ENCODE measurements at regions not wholly inside any gene's neighbourhood (a gene's known extent, or its start where the extent isn't known, plus 50 kb on each side); places are given as distances from the start of the nearest gene placed in this dataset.

DNA sequence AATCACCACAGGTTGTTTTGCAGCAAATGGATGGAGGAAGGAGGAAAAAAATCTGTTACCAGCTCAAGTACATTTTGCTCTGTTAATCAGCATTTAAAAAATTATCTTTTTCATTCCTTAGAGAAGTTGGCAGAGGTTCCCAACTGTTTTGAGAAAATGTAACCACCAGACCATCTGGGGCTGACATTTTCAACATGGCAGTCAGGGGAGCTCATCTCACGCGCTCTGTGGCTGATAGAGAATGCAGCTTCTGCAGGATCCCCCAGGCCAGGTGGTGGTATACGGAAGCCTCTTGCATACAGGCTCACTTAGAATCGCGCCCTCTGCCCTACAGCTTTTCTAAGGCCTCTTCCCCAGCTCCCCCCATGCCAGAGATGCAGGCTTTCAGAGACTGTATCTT, 68.0 kb upstream of the OPCML start:
- Histone ChIP-seq H3K27me3 (ENCODE audit: control insufficient read depth in 1 of 2, insufficient read depth in 2 of 2, low read length in 1 of 2) (no peaks in the 10 kb centered on the region), H3K27ac (ENCODE audit: low read depth in 1 of 2, low read length in 2 of 2) (no peak overlapping the region), H3K4me3 (ENCODE audit: low read length in 2 of 2) (no peak overlapping the region), H3K9me3 (ENCODE audit: control insufficient read depth, low read length) (no peaks in the 10 kb centered on the region), H3K4me1 (ENCODE audit: control insufficient read depth in 1 of 2, insufficient read depth in 2 of 2, low read length in 2 of 2) (no peaks in the 10 kb centered on the region), H3K36me3 (ENCODE audit: control insufficient read depth in 1 of 2, insufficient read depth in 2 of 2, low read length in 1 of 2) (no peaks in the 10 kb centered on the region)
- no peak for ATAC-seq (ENCODE audit: low FRiP score)
- 90 to 96% methylated on average over 5 of the region's 5 CpGs for WGBS, 2 donors
- no peak for DNase-seq
- intact Hi-C loops (cut with DNase I), result no loop called here

DNA sequence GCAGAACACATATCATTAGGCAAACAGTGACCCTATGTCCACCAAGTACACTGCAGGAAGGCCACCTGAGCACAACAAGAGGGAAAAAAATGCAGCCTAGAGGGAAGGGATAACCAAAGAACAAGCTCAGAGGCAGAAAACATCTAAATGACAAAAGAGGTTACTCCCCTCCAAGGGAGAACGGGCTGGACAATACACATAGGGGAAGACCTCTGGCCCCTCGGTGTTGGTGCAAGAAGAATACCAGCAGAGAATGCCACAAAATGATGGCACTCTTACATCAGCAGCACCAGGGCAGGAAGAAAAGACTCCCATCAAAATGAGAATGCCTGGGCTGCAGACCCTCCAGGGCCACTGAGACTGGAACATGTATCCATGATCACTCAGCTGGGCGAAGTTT, 66.6 kb upstream of the OPCML start:
- 67 to 68% methylated on average over 3 of the region's 3 CpGs for WGBS, 2 donors
- Histone ChIP-seq H3K4me1 (ENCODE audit: control insufficient read depth in 1 of 2, insufficient read depth in 2 of 2, low read length in 2 of 2) (no peaks in the 10 kb centered on the region), H3K27me3 (ENCODE audit: control insufficient read depth in 1 of 2, insufficient read depth in 2 of 2, low read length in 1 of 2) (no peaks in the 10 kb centered on the region), H3K36me3 (ENCODE audit: control insufficient read depth in 1 of 2, insufficient read depth in 2 of 2, low read length in 1 of 2) (no peaks in the 10 kb centered on the region), H3K27ac (ENCODE audit: low read depth in 1 of 2, low read length in 2 of 2) (no peak overlapping the region), H3K9me3 (ENCODE audit: control insufficient read depth, low read length) (no peaks in the 10 kb centered on the region), H3K4me3 (ENCODE audit: low read length in 2 of 2) (no peak overlapping the region)
- intact Hi-C loops (cut with DNase I), result no loop called here
- ATAC-seq (ENCODE audit: low FRiP score) (no peak), DNase-seq (no peak)

DNA sequence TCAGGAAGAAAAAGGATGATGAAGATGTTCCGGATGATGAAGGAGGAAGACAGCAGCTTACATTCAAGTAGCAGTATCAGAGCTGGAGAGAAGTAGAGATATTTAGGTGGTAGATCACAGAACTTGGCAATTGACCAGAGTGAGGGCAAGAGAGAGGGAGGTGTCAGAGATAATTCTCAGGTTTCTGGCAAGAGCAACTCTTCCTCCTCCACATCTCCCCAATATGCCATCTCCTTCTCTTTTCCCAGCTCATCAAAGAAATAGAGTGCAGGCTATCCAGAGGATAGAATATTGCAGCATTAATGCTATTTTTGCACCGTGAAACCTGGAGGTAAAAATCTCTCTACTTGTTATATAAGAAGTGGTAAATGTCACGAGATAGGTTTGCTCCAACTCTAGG, 64.9 kb upstream of the OPCML start:
- 79 to 80% methylated on average over 3 of the region's 3 CpGs for WGBS, 2 donors
- no peaks in the 10 kb centered on the region for H3K9me3 ChIP-seq (ENCODE audit: control insufficient read depth, low read length)
- no peak for ATAC-seq (ENCODE audit: low FRiP score)
- intact Hi-C loops (cut with DNase I), result no loop called here
- no peaks in the 10 kb centered on the region for H3K27me3 ChIP-seq (ENCODE audit: control insufficient read depth in 1 of 2, insufficient read depth in 2 of 2, low read length in 1 of 2)
- no peak for DNase-seq
- H3K27ac ChIP-seq (ENCODE audit: low read depth in 1 of 2, low read length in 2 of 2), result no peak overlapping the region
- H3K4me3 ChIP-seq (ENCODE audit: low read length in 2 of 2), result no peak overlapping the region
- no peaks in the 10 kb centered on the region for H3K4me1 ChIP-seq (ENCODE audit: control insufficient read depth in 1 of 2, insufficient read depth in 2 of 2, low read length in 2 of 2)
- no peaks in the 10 kb centered on the region for H3K36me3 ChIP-seq (ENCODE audit: control insufficient read depth in 1 of 2, insufficient read depth in 2 of 2, low read length in 1 of 2)

DNA sequence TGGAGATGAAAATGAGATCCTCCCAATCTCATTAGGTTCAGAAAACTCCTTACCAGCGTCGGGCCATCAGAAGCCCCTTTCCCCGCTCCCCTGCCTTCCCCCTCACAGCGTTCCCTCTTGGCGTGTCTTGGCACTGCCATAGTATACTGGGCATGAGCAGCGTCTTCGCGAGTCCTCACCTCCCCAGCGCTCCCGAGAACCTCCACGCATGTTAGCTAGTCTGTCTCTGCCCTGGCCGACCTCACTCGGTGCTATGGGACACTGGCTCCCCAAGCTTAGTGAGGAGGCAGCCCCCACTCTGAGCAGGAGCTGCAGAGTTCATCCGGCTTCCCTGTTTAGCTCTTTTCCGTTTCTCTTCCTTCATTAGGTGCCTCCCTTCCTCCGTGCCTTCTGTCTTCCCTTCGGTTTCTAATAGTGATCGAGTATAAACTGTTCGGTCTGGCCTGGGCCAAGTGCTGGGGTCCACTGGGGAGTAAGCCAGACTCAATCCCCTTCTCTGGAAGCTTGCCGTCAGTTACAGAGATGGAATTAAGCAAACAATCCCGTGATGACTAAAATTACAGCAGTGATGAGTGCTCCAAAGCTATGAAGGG, 63.8 kb upstream of the OPCML start:
- H3K27me3 ChIP-seq (ENCODE audit: control insufficient read depth in 1 of 2, insufficient read depth in 2 of 2, low read length in 1 of 2), result no peaks in the 10 kb centered on the region
- intact Hi-C loops (cut with DNase I), result no loop called here
- no peaks in the 10 kb centered on the region for H3K4me1 ChIP-seq (ENCODE audit: control insufficient read depth in 1 of 2, insufficient read depth in 2 of 2, low read length in 2 of 2)
- DNase-seq (no peak), ATAC-seq (ENCODE audit: low FRiP score) (no peak)
- WGBS, 2 donors, result 86 to 87% methylated on average over 21 of the region's 21 CpGs
- H3K27ac ChIP-seq (ENCODE audit: low read depth in 1 of 2, low read length in 2 of 2), result no peak overlapping the region
- H3K4me3 ChIP-seq (ENCODE audit: low read length in 2 of 2), result no peak overlapping the region
- H3K9me3 ChIP-seq (ENCODE audit: control insufficient read depth, low read length), result no peaks in the 10 kb centered on the region
- H3K36me3 ChIP-seq (ENCODE audit: control insufficient read depth in 1 of 2, insufficient read depth in 2 of 2, low read length in 1 of 2), result no peaks in the 10 kb centered on the region

DNA sequence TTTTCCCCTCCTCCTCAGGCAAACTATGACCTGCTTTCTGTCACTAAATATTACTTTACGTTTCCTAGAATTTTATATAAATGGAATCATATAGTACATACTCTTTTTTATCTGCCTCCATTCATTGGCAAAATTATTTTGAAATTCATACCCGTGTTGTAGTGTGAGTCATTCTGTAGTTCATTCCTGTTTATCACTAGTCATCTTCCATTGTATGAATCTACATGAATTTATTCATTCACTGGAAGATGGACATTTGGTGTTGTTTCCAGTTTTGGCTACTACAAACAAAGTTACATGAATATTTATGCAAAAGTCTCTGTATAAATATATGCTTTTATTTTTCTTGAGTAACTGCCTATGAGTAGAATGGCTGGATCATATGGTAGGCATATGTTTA, 60.7 kb upstream of the OPCML start:
- ATAC-seq (ENCODE audit: low FRiP score), result no peak
- Histone ChIP-seq H3K27ac (ENCODE audit: low read depth in 1 of 2, low read length in 2 of 2) (no peak overlapping the region), H3K36me3 (ENCODE audit: control insufficient read depth in 1 of 2, insufficient read depth in 2 of 2, low read length in 1 of 2) (no peaks in the 10 kb centered on the region), H3K4me1 (ENCODE audit: control insufficient read depth in 1 of 2, insufficient read depth in 2 of 2, low read length in 2 of 2) (no peaks in the 10 kb centered on the region), H3K4me3 (ENCODE audit: low read length in 2 of 2) (no peak overlapping the region), H3K27me3 (ENCODE audit: control insufficient read depth in 1 of 2, insufficient read depth in 2 of 2, low read length in 1 of 2) (no peaks in the 10 kb centered on the region), H3K9me3 (ENCODE audit: control insufficient read depth, low read length) (no peaks in the 10 kb centered on the region)
- 73 to 76% methylated on average over 2 of the region's 2 CpGs for WGBS, 2 donors
- intact Hi-C loops (cut with DNase I), result no loop called here
- DNase-seq, result no peak

DNA sequence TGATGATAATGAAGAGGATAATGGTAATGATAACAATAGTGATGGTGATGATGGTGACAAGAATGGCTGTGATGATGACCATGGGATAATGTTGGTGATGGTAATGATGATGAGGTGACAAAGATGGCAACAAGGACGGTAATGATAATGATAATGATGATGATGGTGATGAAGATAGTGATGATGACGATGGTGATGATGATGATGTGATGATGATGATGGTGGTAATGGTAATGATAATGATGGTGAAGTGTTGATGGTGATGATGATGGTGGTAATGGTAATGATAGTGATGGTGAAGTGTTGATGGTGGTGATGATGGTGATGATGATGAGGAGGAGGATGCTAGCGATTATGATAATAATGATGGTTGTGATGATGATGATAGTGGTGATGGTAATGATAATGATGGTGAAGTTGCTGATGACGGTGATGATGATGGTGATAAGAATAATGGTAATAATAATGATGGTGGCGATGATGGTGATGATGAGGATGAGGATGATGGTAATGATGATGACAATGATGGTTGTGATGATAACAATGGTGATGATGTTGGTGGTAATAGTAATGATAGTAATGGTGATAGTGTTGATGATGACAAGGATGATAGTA, 54.7 kb upstream of the OPCML start:
- H3K27ac ChIP-seq (ENCODE audit: low read depth in 1 of 2, low read length in 2 of 2), result no peak overlapping the region
- intact Hi-C loops (cut with DNase I), result no loop called here
- 92 to 97% methylated on average over 5 of the region's 5 CpGs for WGBS, 2 donors
- no peaks in the 10 kb centered on the region for H3K4me1 ChIP-seq (ENCODE audit: control insufficient read depth in 1 of 2, insufficient read depth in 2 of 2, low read length in 2 of 2)
- no peaks in the 10 kb centered on the region for H3K27me3 ChIP-seq (ENCODE audit: control insufficient read depth in 1 of 2, insufficient read depth in 2 of 2, low read length in 1 of 2)
- no peaks in the 10 kb centered on the region for H3K9me3 ChIP-seq (ENCODE audit: control insufficient read depth, low read length)
- ATAC-seq (ENCODE audit: low FRiP score) (no peak), DNase-seq (no peak)
- H3K36me3 ChIP-seq (ENCODE audit: control insufficient read depth in 1 of 2, insufficient read depth in 2 of 2, low read length in 1 of 2), result no peaks in the 10 kb centered on the region
- no peak overlapping the region for H3K4me3 ChIP-seq (ENCODE audit: low read length in 2 of 2)

DNA sequence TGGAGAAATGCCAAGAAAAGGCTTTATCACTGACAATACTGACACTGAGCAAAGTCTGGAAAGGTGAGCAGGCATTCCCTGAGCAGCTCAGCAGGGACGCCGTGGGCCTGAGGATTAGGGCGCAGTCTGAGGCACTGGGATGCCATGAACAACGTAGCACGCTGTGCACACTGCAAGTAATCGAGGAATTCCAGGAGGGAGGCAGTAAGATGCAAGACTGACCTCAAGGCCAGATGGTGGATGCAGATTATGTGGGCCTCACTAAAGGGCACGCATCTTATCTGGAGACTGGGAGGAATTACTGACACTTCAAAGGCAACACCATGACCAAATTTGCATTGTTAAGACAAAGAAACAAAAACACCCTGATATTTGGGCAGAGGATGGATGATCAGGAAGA, 50.4 kb upstream of the OPCML start:
- no peak overlapping the region for H3K27ac ChIP-seq (ENCODE audit: low read depth in 1 of 2, low read length in 2 of 2)
- no peaks in the 10 kb centered on the region for H3K4me1 ChIP-seq (ENCODE audit: control insufficient read depth in 1 of 2, insufficient read depth in 2 of 2, low read length in 2 of 2)
- 83 to 84% methylated on average over 7 of the region's 7 CpGs for WGBS, 2 donors
- H3K4me3 ChIP-seq (ENCODE audit: low read length in 2 of 2), result no peak overlapping the region
- H3K27me3 ChIP-seq (ENCODE audit: control insufficient read depth in 1 of 2, insufficient read depth in 2 of 2, low read length in 1 of 2), result no peaks in the 10 kb centered on the region
- no peaks in the 10 kb centered on the region for H3K36me3 ChIP-seq (ENCODE audit: control insufficient read depth in 1 of 2, insufficient read depth in 2 of 2, low read length in 1 of 2)
- ATAC-seq (ENCODE audit: low FRiP score), result no peak
- no peak for DNase-seq
- H3K9me3 ChIP-seq (ENCODE audit: control insufficient read depth, low read length), result no peaks in the 10 kb centered on the region
- intact Hi-C loops (cut with DNase I), result no loop called here

DNA sequence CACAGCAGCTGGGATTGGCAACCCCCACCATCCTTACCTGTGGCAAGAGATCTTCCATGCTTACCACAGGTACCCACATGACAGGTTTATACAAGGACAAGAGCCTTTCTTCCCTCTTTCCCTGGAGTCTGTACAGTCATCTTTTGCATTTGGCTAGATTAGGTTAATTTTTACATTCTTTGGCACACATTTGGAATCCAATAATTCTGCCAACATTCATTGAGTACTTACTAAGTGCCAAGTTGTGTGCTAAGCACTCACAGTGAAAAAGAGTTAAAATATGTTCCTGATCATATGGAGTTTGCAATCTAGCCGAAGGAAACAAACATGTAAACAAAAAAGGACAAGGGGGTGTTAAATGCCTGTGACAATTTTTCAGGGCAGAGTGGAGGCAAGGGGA, 50.0 kb upstream of the OPCML start:
- DNase-seq (no peak), ATAC-seq (ENCODE audit: low FRiP score) (no peak)
- no peaks in the 10 kb centered on the region for H3K36me3 ChIP-seq (ENCODE audit: control insufficient read depth in 1 of 2, insufficient read depth in 2 of 2, low read length in 1 of 2)
- no peaks in the 10 kb centered on the region for H3K27me3 ChIP-seq (ENCODE audit: control insufficient read depth in 1 of 2, insufficient read depth in 2 of 2, low read length in 1 of 2)
- H3K9me3 ChIP-seq (ENCODE audit: control insufficient read depth, low read length), result no peaks in the 10 kb centered on the region
- no peak overlapping the region for H3K4me3 ChIP-seq (ENCODE audit: low read length in 2 of 2)
- intact Hi-C loops (cut with DNase I), result no loop called here
- H3K4me1 ChIP-seq (ENCODE audit: control insufficient read depth in 1 of 2, insufficient read depth in 2 of 2, low read length in 2 of 2), result no peaks in the 10 kb centered on the region
- 65 to 79% methylated on average over 1 of the region's 1 CpG for WGBS, 2 donors
- H3K27ac ChIP-seq (ENCODE audit: low read depth in 1 of 2, low read length in 2 of 2), result no peak overlapping the region
